ENCODE measurements at regions not wholly inside any gene's neighbourhood (a gene's known extent, or its start where the extent isn't known, plus 50 kb on each side); places are given as distances from the start of the nearest gene placed in this dataset.

- no peak overlapping the region for H2AFZ ChIP-seq (ENCODE audit: low read length)
Observed at GRCh38 chr21:35585878-35586277, 474.4 kb downstream of the SETD4 start.

DNA sequence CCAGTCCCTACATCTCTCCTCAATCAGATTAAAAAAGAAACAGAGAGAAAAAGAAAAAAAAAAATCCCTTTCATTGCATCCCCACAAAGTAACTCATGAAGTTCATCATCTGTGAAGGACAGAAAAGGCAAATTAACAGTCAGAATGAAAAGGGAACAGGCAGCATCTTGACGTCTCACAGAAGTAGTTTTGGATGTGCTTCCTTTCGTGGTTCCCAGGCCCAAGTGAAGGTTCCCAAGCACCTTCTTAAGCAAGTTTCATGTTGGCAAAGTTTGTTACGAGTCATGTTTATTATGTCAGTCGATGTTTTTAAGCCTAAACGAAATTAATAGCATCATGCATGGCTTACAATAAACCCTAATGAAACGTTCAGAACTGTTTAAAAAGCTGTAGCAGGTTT lies 475.2 kb downstream of the SETD4 start:
- no peaks in the 10 kb centered on the region for H3K9me2 ChIP-seq (replicated peaks; ENCODE audit: low read depth, low read length)
- H3K9me3 ChIP-seq (ENCODE audit: insufficient read depth, low read depth, low read length): no peaks in the 10 kb centered on the region
- no peaks in the 10 kb centered on the region for H3K36me3 ChIP-seq (ENCODE audit: insufficient read depth, low read length)
- no peak overlapping the region for H3K9ac ChIP-seq (ENCODE audit: low read depth, low read length, poor library complexity, severe bottlenecking)
- H3K4me3 ChIP-seq (ENCODE audit: low read length, poor library complexity, severe bottlenecking): no peak overlapping the region
- no peak for TF ChIP-seq EZH2phosphoT487 (IDR thresholded peaks at IDR 0.05; ENCODE audit: borderline replicate concordance)
- TF ChIP-seq CTCF (conservative IDR thresholded peaks at IDR 0.05; ENCODE audit: low read length): no peak
- H3K4me2 ChIP-seq (ENCODE audit: low read depth, low read length, poor library complexity, severe bottlenecking): no peak overlapping the region
- H3K27me3 ChIP-seq (ENCODE audit: insufficient read depth, low read length, poor library complexity, severe bottlenecking): peaks cover 23% of the 10 kb centered on the region
- H2AFZ ChIP-seq (ENCODE audit: low read length): no peak overlapping the region
- no peaks in the 10 kb centered on the region for H4K20me1 ChIP-seq (ENCODE audit: insufficient read depth, low read length, poor library complexity, severe bottlenecking)
- no peaks in the 10 kb centered on the region for H3K79me2 ChIP-seq (ENCODE audit: insufficient read depth, low read length)
- no peaks in the 10 kb centered on the region for H3F3A ChIP-seq (ENCODE audit: low read depth)
- no peaks in the 10 kb centered on the region for H3K4me1 ChIP-seq (ENCODE audit: insufficient read depth, low read length, poor library complexity, severe bottlenecking)

More at GRCh38 chr21:35585878-35586277, 474.4 kb downstream of the SETD4 start:
- H3K9me2 ChIP-seq (replicated peaks; ENCODE audit: low read depth, low read length): no peaks in the 10 kb centered on the region
- H3K4me3 ChIP-seq (ENCODE audit: low read length, poor library complexity, severe bottlenecking): no peak overlapping the region
- no peaks in the 10 kb centered on the region for H3K79me2 ChIP-seq (ENCODE audit: insufficient read depth, low read length)
- H4K20me1 ChIP-seq (ENCODE audit: insufficient read depth, low read length, poor library complexity, severe bottlenecking): no peaks in the 10 kb centered on the region
- H3F3A ChIP-seq (ENCODE audit: low read depth): no peaks in the 10 kb centered on the region
- no peaks in the 10 kb centered on the region for H3K36me3 ChIP-seq (ENCODE audit: insufficient read depth, low read length)
- no peak overlapping the region for H3K4me2 ChIP-seq (ENCODE audit: low read depth, low read length, poor library complexity, severe bottlenecking)
- H3K9ac ChIP-seq (ENCODE audit: low read depth, low read length, poor library complexity, severe bottlenecking): no peak overlapping the region
- no peaks in the 10 kb centered on the region for H3K4me1 ChIP-seq (ENCODE audit: insufficient read depth, low read length, poor library complexity, severe bottlenecking)
- peaks cover 23% of the 10 kb centered on the region for H3K27me3 ChIP-seq (ENCODE audit: insufficient read depth, low read length, poor library complexity, severe bottlenecking)
- H3K9me3 ChIP-seq (ENCODE audit: insufficient read depth, low read depth, low read length): no peaks in the 10 kb centered on the region
- TF ChIP-seq CTCF (conservative IDR thresholded peaks at IDR 0.05; ENCODE audit: low read length) (no peak), EZH2phosphoT487 (IDR thresholded peaks at IDR 0.05; ENCODE audit: borderline replicate concordance) (no peak)

- Histone ChIP-seq H3K9ac (ENCODE audit: low read depth, low read length, poor library complexity, severe bottlenecking) (no peak overlapping the region), H3K79me2 (ENCODE audit: insufficient read depth, low read length) (no peaks in the 10 kb centered on the region), H4K20me1 (ENCODE audit: insufficient read depth, low read length, poor library complexity, severe bottlenecking) (no peaks in the 10 kb centered on the region), H3K27me3 (ENCODE audit: insufficient read depth, low read length, poor library complexity, severe bottlenecking) (peaks cover 23% of the 10 kb centered on the region), H3K4me2 (ENCODE audit: low read depth, low read length, poor library complexity, severe bottlenecking) (no peak overlapping the region), H3F3A (ENCODE audit: low read depth) (no peaks in the 10 kb centered on the region), H3K9me3 (ENCODE audit: insufficient read depth, low read depth, low read length) (no peaks in the 10 kb centered on the region), H3K4me1 (ENCODE audit: insufficient read depth, low read length, poor library complexity, severe bottlenecking) (no peaks in the 10 kb centered on the region), H3K9me2 (replicated peaks; ENCODE audit: low read depth, low read length) (no peaks in the 10 kb centered on the region), H3K4me3 (ENCODE audit: low read length, poor library complexity, severe bottlenecking) (no peak overlapping the region), H3K36me3 (ENCODE audit: insufficient read depth, low read length) (no peaks in the 10 kb centered on the region), H2AFZ (ENCODE audit: low read length) (no peak overlapping the region)
- no peak for TF ChIP-seq EZH2phosphoT487 (IDR thresholded peaks at IDR 0.05; ENCODE audit: borderline replicate concordance)
- no peak for TF ChIP-seq CTCF (conservative IDR thresholded peaks at IDR 0.05; ENCODE audit: low read length)
Observed at GRCh38 chr21:35583566-35584216, 476.6 kb downstream of the SETD4 start.
